DMS114 treated with DMSO at 0.1 percent for 48 hours (cell line): ENCODE measurements at regions not wholly inside any gene's neighbourhood (a gene's known extent, or its start where the extent isn't known, plus 50 kb on each side); places are given as distances from the start of the nearest gene placed in this dataset.

Experiments
- DNase-seq: peaks from one replicate; lab custom pipeline; 2025; ENCODE audit not compliant: unreplicated experiment; lab: John Stamatoyannopoulos, UW

- no peak for DNase-seq
These were observed 204.0 kb upstream of the TSHZ3 start for GRCh38 chr19:31553112-31553845.

GRCh38 chr19:31553846-31554215 is 204.6 kb upstream of the TSHZ3 start:
- DNase-seq = no peak

DNA sequence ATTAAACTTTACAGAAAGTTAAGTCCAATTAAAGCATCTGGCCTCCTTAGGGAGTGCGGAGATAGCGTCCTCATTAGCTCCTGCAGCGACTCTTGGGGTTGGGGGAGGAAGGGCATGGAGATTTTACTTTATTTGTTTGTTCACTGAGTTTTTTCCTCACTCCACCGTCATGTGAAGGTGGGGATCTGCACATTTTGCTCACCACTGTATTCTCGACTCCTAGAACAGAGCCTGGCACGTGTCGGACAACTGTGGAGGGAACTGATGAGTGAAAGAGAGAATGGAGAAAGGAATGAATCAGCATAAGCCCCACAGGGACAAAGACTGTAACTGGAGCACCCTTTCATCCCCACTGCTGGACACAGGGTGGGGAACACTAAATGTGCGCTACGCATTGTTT is 205.1 kb upstream of the TSHZ3 start:
- DNase-seq = no peak

DNA sequence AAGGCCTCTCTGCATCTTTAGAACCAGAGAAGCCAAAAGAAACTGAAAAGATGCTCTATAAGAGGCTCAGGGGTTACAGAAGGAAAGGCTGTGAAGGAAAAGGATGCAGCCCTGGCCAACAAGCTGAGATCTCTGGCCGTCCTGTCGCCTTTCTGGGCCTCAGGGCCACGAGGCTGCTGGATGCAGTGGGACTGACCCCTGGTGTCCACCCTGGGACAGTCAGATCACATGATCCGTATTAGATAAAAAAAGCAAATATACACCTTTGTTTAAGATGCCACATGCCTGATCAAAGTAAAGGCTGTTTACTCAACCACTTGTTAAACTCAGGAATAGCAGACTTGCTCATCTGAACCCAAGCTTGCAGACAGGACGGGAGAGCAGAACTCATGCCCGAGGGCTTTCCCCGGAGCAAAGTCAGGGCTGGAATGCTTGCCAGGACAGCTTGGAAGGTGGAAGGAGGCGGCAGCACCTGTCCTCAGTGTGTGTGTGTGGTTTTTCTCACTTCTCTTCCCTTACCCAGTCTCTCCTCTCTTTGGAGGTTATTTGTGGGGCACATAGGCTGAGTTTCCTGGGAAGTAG is 206.5 kb upstream of the TSHZ3 start:
- no peak for DNase-seq

DNA sequence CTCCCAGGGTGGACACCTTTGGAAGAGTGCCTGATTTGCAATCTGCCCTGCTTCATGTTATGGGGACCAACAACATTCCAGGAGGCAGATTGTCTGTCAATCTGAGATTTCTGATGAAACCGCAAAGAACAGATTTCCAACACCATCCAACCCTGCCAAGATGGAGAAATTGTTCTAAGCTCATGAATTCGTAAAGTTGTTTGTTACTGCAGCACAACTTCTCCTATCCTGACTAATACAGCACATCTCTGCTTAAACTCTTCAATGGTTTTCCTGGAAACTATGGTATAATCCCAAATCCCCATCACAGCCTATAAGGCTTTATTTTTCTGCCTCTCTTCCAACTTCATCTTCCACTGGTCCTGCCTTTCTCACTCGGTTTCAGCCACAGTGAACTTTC is 210.3 kb upstream of the TSHZ3 start:
- DNase-seq = no peak

DNA sequence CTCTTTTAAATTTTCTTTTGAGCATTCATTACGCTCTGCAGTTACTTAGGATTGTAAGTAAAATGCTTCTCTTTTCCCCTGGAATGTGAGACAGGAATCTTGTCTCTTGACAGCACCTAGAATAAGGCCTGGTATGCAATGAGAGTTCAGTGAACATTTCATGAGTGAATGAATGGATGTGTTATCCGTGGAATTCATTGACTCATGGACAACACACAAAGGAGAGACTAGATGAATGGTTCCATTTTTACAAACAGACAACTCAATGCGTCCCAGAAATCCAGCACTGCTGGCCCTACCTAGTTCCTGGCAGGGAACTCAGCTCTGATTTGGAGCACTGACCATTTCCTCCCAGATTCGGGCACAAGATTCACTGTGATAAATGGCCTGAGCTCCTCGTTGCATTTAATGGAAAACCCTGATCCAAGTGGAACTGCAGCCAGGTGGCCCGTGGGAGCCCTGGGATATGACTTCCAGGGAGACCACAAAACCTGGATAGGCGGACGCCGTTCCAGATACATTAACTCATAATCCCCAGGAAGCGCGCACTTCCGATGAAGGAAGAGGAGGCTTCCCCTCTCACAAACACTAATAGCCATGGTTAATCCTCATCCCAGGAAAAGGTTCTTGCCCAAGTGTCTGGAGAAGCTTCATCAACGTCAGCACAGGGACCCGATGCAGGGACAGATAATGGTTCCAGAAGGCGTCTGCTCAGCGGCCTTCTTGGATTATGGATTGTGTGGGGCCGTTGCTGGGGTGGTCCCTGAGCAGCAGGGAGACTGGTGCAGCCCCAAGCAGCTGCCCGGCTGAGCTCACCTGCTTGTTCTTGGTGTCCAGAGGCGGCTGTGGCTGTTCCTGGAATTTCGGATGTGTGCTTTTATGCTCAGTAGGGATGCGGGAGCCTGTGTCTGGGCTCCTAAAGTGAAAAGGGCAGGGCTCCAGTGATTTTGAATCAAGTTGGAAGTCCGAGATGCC is 211.1 kb upstream of the TSHZ3 start:
- DNase-seq = no peak

GRCh38 chr19:31562966-31563612 is 213.9 kb upstream of the TSHZ3 start:
- DNase-seq = no peak

- DNase-seq = no peak
These were observed 218.5 kb upstream of the TSHZ3 start for GRCh38 chr19:31567776-31568175.

GRCh38 chr19:31568724-31569123 is 219.5 kb upstream of the TSHZ3 start:
- no peak for DNase-seq

GRCh38 chr19:31570718-31571117 is 221.5 kb upstream of the TSHZ3 start:
- DNase-seq = no peak

GRCh38 chr19:31572102-31572975 is 223.1 kb upstream of the TSHZ3 start:
- no peak for DNase-seq

- no peak for DNase-seq
These were observed 223.7 kb upstream of the TSHZ3 start for GRCh38 chr19:31572976-31573298.

DNA sequence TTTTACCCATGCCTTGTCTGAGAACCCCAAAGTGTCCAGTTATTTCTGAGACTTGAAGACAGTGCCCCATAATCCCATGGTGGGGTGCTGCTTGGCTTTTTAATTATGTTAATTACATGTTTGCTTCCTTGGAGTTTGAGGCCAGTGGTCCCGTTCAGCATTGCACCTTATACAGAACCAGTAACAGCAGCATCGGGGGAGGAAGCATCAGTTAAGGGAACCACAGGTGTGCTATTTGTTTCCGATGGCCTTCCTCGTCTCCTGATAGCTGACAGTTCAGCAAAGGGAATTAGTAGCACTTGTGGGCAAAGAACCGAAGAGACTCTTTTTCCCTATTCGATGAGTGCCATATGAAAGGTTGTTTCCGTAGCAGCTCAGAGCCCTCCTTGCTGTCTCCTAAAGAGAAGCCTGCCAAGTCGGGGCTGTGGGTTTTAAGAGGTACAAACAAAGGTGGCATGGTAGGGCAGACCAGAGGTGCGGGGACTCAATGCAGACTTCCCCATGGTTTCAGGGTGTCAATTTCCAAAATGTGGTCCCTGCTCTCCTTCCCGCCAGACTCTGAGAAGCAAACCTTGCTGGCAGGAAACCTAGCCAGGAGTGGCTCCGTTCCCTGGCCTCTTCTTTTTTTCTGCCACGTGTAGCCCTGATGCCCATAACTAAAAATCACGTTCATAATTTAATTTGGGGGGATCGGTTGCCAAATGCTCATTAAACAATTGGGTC is 225.2 kb upstream of the TSHZ3 start:
- DNase-seq = no peak

DNA sequence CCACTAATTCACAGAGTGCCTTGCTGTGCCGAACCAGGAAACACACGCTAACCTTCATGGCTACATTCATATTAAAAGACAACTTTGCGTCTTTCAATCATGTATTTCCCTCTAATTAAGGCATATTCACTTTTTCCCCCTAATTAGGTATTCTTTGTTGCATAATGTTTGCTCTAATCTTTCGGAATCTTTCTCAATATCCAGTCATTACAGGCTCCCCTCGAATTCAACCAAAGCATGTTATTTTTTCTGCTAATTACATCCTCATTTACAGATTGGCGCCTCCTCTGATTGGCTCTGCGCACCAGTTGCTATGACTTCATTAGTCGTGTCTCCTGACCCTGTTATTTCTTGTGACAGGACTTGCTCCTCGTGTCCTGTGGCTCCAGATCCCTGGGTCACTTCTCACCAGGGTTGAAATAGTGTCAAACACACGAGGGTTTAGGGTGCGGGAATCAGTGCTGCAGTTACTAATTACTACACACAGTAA is 226.7 kb upstream of the TSHZ3 start:
- DNase-seq = no peak

- no peak for DNase-seq
These were observed 229.1 kb upstream of the TSHZ3 start for GRCh38 chr19:31578326-31578725.

DNA sequence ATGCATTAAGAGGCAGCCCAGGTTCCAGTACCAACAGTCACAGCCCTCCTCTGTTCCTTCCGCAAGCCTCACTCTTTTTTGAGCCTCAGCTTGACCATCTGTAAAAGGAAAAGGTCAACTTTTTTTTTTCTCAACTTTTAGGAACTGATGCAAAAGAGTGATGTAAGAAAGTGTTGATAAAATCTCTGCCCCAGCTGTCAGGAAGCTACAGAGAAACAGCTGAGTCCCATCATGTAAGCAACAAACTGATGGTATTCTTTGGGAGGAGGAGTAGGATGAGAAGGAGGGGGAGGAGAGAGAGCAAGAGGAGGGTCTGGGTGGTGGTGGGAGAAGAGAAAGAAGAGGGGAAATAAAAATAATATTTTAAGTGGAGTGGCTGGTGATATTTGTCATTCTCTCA is 233.9 kb upstream of the TSHZ3 start:
- no peak for DNase-seq

GRCh38 chr19:31586282-31586681 is 237.0 kb upstream of the TSHZ3 start:
- no peak for DNase-seq

DNA sequence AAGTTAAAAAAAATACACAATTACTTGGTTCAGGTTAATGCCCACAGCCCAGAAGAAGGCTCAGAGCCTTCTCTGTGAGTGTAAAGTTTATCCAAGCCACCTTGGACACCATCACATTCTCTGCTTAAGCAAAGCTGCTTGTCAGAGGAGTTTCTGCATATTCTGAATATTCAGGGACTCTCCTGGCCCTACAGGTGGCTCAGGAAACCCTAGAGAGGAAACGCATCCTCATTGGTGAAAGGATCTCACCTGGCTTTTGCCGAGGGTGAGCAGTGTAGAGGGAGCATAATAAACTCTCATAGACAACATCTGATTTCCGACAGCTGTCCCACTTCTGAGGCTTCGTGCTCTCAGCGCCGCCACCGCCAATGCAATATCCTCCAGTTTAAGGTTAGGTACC is 239.9 kb upstream of the TSHZ3 start:
- DNase-seq = no peak

DNA sequence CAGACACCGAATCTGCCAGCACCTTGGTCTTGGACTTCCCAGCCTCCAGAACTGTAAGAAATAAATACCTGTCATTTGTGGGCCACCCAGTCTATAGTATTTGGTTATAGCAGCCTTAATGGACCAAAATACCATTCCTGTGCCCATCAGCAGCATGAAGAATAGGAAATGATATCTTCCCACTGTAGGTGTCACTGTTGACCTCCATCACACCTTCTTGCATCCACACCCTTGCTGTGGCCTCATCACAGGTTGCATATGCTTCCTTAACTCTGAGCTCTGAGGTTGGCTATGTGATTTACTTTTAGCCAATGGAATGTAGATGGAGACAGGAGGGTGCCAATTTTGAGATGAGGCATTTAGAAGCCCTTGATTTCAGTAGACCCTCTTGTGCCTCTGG is 242.0 kb upstream of the TSHZ3 start:
- DNase-seq = no peak

DNA sequence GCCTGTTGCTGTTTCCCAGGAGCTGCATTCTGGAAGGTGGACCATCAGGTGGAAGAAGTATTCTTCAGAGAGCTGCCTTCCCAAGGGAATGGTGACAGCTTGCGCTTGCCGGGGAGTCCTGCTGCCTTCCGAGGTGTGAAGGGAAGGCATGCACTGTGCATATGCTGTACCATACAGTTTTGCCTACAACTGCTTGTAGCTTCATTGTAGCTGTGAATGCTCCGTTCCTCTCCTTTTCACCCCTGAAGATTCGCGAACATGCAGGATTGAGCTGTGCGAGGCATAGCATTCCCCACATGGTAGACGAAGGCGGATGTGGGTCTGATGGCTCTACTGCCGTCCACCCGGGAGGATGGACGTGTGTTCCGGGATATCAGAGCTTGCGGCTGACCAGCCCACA is 243.2 kb upstream of the TSHZ3 start:
- DNase-seq = no peak
